ENCODE measurements at regions not wholly inside any gene's neighbourhood (a gene's known extent, or its start where the extent isn't known, plus 50 kb on each side); places are given as distances from the start of the nearest gene placed in this dataset.

DNA sequence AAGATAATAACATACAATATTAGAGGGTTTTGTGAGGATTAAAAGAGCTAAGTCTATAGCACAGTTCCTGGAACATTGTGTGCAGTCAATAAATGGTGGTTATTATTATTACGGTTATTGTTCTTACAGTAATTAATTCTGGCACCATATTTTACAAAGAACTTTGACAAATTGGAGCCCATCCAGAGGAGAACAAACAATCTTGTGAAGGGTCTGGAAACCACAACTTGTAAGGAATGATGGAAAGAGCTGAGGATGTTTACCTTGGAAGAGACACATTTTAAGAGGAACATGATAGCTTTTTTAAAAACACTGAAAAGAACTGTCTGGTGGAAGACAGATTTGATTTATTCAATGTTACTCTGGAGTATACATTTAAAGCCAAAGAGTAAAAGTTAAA is 150.5 kb upstream of the KRR1 start:
- DNase-seq (ENCODE audit: low read depth) = no peak
- no peak for TF ChIP-seq CTCF (IDR thresholded peaks at IDR 0.05; ENCODE audit: insufficient read depth, low read length, poor library complexity, severe bottlenecking)
- Histone ChIP-seq H3K27me3 (ENCODE audit: control insufficient read depth, insufficient read depth, low read length) (no peaks in the 10 kb centered on the region), H3K4me3 (ENCODE audit: low read depth, low read length) (no peak overlapping the region), H3K36me3 (ENCODE audit: control insufficient read depth, insufficient read depth, low read length) (no peaks in the 10 kb centered on the region)

- Histone ChIP-seq H3K36me3 (ENCODE audit: control insufficient read depth, insufficient read depth, low read length) (no peaks in the 10 kb centered on the region), H3K4me3 (ENCODE audit: low read depth, low read length) (no peak overlapping the region), H3K27me3 (ENCODE audit: control insufficient read depth, insufficient read depth, low read length) (no peaks in the 10 kb centered on the region)
- TF ChIP-seq CTCF (IDR thresholded peaks at IDR 0.05; ENCODE audit: insufficient read depth, low read length, poor library complexity, severe bottlenecking) = no peak
- peak; percentile 83 for DNase-seq (ENCODE audit: low read depth)
These were observed 149.5 kb upstream of the KRR1 start for GRCh38 chr12:75660805-75661404.

- Histone ChIP-seq H3K27me3 (ENCODE audit: control insufficient read depth, insufficient read depth, low read length) (no peaks in the 10 kb centered on the region), H3K36me3 (ENCODE audit: control insufficient read depth, insufficient read depth, low read length) (no peaks in the 10 kb centered on the region), H3K4me3 (ENCODE audit: low read depth, low read length) (no peak overlapping the region)
- DNase-seq (ENCODE audit: low read depth) = peak; percentile 92
- TF ChIP-seq CTCF (IDR thresholded peaks at IDR 0.05; ENCODE audit: insufficient read depth, low read length, poor library complexity, severe bottlenecking) = no peak
These were observed 148.7 kb upstream of the KRR1 start for GRCh38 chr12:75660107-75660530.

- no peak overlapping the region for H3K4me3 ChIP-seq (ENCODE audit: low read depth, low read length)
- H3K27me3 ChIP-seq (ENCODE audit: control insufficient read depth, insufficient read depth, low read length) = no peaks in the 10 kb centered on the region
- no peak for DNase-seq (ENCODE audit: low read depth)
- TF ChIP-seq CTCF (IDR thresholded peaks at IDR 0.05; ENCODE audit: insufficient read depth, low read length, poor library complexity, severe bottlenecking) = no peak
- H3K36me3 ChIP-seq (ENCODE audit: control insufficient read depth, insufficient read depth, low read length) = no peaks in the 10 kb centered on the region
These were observed 147.8 kb upstream of the KRR1 start for GRCh38 chr12:75658901-75659823.

GRCh38 chr12:75658286-75658685 is 146.9 kb upstream of the KRR1 start:
- Histone ChIP-seq H3K27me3 (ENCODE audit: control insufficient read depth, insufficient read depth, low read length) (no peaks in the 10 kb centered on the region), H3K4me3 (ENCODE audit: low read depth, low read length) (no peak overlapping the region), H3K36me3 (ENCODE audit: control insufficient read depth, insufficient read depth, low read length) (no peaks in the 10 kb centered on the region)
- no peak for DNase-seq (ENCODE audit: low read depth)
- TF ChIP-seq CTCF (IDR thresholded peaks at IDR 0.05; ENCODE audit: insufficient read depth, low read length, poor library complexity, severe bottlenecking) = no peak

Data from kidney epithelial cell (primary cell).